ENCODE measurements at regions not wholly inside any gene's neighbourhood (a gene's known extent, or its start where the extent isn't known, plus 50 kb on each side); places are given as distances from the start of the nearest gene placed in this dataset.
"Not testable (repeated sequence)": the region's sequence is repeated elsewhere in the genome, so short reads cannot be mapped to it uniquely, and the experiment has no call there.

DNA sequence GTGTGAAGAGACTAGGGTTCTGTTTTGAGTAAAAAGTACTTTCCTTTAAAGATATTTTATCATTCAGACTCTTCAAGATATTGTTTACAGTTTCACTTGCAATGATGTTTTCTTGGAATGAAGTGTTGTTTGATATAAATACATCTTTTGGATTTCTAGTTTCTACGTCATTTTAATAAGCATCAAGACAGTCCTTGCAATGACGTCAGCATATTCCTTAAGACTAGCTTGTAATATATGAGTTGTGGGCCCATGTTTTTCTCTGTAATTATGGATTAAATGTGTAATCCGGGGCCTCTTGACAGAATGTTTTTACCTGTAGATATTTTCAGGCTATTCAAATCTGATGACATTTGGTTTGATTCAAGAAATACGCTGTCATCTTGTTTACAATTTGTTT is 66.1 kb downstream of the RBMX2 start:
- no peak for DNase-seq (ENCODE audit: low read depth)

DNA sequence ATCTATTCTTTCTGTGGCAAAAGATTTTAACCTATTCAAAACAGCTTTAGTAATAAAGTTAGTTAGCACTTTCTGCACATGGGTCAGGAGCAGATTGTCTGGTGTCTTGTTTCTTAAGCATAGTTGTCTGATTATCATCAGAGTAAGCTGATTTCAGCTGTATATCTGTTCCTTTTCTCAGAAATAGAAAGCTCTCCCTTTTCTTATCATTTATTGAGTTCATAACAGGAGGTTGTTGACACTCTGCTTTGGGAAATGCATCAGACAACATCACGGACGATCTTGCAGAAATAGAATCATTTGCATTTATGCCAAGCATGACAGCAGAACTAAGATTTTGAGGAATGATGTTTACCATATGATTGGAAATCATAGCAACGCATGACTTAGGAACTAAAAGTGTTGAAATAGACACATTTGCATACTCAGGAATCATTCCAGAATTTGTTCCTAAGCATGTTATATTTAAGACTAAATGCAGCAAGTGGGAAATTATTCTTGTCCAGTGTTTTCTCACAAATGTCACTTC is 66.7 kb downstream of the RBMX2 start:
- DNase-seq (ENCODE audit: low read depth), result peak; percentile 1

DNA sequence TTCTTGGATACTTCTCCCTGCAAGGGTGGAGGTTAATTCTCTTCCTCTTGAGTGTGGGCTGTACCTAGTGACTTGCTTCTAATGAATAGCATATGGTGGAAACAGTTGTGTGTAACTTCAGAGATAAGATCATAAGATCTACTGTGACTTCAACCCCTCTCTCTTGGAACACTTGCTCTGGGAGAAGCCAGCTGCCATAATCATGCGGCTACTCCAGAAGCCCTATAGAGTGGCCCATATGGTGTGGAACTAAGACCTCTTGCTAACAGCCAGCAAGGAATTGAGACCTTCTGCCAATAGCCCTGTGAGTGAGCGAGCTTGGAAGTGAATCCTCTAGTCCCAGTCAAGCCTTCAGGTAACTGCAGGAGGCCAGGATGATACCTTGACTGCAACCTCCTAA is 81.1 kb downstream of the RBMX2 start:
- no peak for DNase-seq (ENCODE audit: low read depth)

DNA sequence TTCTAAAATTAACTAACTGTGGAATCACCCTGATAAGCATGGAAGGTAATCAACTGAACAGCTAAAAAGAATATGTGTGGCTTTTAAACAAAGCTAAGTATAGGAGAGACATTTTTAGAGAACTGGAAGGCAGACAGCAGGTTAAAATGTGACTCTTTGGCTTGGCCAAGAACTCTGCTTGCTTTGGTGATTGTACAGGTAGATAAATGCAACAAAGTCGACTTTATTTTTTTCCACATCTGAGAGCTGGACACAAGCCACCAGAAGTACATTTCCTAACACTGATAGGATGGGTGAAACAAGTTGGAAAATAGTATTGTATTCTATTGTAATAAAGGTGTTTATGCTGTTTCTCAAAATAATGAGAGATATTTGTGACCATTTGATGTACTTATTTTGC is 84.1 kb downstream of the RBMX2 start:
- DNase-seq (ENCODE audit: low read depth), result no peak

DNA sequence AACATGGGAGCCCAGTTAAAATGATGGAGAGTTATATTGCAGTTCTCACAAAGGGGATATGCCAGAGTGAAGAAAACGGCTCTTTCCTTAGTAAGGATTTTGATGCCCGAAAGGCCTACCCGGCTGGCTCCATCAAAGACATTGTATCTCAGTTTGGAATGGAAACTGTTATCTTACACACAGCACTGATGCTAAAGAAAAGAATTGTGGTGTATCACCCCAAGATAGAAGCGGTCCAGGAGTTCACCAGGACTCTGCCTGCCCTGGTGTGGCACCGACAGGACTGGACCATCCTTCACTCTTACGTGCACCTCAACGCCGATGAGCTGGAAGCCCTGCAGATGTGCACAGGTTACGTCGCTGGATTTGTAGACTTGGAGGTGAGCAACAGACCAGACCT is 93.7 kb downstream of the RBMX2 start:
- DNase-seq (ENCODE audit: low read depth), result not testable (repeated sequence)

DNA sequence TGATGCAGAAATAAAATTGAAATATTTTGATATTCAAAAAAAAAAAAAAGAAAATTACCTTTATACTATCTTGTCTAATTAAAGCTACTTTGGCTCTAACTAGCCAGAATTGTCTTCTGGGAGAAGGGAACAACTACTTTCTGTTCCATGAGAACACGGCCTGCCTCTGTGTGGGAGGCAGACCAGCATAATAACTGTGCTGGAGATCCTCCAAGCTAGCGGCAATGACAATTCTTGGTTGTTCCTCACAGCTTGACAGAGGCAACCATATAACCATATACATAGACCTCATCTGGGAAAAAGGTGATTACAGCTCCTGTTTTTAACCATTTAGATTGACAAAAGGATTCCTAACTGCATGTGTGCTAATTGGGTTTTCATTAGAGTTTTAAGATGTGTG is 95.7 kb downstream of the RBMX2 start:
- DNase-seq (ENCODE audit: low read depth), result no peak

DNA sequence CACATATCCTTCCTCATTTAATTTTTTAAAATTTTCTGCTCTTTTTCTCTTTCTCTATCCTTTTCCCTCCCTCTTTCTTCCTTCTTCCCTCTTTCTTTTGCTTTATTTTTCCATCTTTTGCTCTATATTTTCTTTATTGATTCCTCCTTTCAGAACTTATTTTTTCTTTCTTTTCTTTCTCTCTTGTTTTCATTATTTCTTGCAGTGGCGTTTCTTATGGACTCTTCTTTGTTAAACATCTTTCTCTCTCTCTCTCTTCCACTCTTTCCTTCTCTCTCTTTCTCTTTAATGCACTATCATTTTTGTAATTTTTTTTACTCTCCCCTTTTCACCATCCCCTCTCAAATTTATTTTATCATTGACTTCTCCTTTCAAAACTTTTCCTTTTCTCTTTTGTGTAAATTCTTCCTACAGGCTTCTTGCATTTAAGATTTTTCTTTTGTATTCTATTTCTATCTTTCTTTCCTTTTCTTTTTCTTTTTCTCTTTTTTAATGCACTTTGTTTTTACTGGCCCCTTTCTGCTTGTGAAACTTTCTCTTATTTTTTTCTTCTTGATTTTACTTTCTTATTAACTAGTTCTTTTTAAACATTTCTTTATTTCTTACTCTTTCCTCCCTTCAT is 97.0 kb downstream of the RBMX2 start:
- no peak for DNase-seq (ENCODE audit: low read depth)

DNA sequence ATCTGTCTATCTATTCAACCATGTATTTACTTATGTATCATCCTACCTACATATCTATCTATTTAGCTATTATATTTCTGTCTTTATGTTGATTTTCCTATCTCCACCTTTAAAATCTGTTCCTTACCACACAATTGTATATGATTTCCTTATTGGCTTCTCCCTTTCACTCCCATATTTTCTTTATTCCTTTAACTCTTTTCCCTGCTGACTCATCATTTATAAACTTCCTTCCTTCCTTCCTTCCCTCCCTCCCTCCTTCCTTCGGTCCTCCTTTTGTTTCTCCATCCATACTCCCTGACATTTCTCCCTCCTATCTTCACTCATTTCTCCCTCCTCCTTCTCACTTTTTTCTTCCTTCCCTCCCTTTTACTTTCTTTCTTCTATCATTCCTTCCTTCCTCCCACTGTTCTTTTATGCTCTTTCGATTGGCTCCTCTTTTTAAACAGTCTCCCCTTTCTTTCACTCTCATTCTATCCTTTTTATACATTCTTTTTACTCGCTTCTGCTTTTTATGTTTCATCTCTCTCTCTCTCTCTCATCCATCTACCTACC is 100.3 kb downstream of the RBMX2 start:
- no peak for DNase-seq (ENCODE audit: low read depth)

DNA sequence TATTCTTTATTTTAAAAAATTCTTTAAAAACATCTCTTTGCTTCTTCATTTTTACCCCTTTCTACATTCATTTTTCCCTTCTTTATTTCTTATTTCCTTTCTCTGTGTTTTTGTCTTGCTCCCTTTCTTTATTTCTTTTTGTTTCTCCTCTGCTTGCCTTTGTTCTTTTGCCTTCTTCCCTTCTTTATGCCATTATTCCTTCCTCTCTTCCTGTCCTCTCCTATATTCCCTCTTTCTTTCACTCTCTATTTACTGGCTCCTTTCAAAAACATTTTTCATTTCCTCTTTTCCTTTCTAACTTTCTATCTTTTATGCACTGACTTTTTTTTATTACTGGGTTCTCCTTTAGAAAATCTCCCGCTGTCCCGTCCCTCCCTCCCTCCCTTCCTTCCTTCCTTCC is 102.2 kb downstream of the RBMX2 start:
- no peak for DNase-seq (ENCODE audit: low read depth)

DNA sequence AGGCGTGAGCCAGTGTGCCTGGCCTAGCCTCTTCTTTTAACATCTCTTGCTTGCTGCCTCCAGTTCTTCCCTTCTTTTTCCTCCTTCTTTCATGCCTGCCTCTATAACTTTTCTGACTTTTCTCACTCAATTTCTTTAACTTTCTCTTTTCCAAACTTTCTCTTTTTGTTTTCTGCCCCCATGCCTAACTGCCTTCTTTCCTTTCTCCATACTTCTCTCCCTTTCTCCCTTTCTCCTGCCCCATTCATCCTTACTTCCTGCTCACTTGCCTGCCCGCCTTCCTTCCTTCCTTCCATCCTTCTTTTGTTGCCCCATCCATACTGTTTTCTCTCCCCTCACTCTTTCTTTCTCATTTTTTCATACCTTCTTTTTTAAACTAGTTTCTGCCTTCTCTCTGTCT is 105.2 kb downstream of the RBMX2 start:
- DNase-seq (ENCODE audit: low read depth), result no peak

DNA sequence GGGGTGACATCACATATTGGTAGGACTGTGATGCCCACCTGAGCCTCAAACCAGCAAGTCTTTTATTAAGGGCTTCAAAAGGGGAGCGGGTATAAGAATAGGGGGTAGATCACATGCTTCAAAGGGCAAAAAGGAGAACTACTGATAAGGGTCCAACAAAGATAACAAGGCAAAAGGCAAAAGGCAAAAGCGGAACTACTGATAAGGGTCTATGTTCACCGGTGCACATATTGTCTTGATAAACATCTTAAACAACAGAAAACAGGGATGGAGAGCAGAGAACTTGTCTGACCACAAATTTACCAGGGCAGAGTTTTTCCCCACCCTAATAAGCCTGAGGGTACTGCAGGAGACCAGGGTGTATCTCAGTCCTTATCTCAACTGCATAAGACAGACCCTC is 110.7 kb downstream of the RBMX2 start:
- not testable (repeated sequence) for DNase-seq (ENCODE audit: low read depth)

DNA sequence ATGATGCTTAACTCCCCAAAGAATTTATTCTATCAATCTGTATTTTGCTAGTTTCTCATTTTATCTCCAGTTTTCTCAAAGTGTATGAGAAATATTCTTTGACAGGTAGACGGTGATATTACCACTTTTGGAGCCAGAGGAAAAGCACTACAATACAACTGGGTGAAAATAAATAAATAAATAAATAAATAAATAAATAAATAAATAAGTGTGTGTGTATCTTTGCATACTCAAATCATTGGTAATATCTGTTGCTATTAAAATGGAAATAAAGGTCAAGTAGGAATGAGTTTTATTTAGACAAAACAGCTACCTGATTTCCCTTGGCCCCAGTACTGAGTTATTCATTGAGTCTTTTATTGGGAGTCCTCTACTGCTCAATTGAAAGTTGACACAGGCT is 114.3 kb downstream of the RBMX2 start:
- no peak for DNase-seq (ENCODE audit: low read depth)

DNA sequence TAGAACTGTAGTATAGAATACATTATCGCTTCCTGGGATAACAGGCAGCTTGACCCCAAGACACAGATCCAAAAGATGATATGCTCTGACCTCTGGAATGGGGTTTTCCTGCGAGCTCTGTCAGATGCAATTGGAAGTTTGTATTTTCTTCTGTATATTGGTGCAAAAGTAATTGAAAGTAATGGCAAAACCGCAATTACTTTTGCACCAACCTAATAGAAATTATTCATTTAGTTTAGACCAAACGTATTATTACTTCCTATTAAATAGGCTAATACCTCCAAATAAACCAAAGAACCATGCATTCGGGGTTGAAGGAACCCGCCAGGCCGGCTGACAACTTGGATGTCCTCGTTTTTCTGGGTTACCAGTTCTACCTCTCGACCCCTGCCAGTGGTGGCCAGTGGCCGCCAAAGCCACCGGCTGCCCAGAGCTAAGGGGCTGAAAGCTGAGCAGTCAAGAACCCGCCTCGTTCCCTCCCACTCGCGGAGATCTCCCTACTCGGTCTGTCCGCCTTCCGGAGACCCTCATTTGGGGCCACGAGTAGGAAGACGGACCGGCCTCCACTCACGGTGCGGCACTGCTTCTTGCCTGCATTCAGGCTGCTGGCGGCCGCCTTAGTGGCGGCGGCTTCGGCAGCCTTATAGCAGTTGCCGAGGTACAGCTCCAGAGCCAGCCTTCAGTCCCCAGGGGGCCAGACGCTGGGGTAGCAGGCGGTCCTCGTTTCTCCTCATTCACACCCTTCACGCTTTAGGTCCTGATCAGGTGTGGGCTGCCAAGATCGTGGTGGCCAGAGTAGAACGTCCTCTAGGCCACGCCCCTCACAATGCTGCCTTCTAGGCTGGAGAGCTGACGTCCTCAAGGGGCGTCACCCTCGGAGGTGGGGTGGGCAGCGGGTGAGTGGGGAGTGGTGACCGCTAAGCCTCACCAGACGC is 121.9 kb downstream of the RBMX2 start:
- no peak for DNase-seq (ENCODE audit: low read depth)

DNA sequence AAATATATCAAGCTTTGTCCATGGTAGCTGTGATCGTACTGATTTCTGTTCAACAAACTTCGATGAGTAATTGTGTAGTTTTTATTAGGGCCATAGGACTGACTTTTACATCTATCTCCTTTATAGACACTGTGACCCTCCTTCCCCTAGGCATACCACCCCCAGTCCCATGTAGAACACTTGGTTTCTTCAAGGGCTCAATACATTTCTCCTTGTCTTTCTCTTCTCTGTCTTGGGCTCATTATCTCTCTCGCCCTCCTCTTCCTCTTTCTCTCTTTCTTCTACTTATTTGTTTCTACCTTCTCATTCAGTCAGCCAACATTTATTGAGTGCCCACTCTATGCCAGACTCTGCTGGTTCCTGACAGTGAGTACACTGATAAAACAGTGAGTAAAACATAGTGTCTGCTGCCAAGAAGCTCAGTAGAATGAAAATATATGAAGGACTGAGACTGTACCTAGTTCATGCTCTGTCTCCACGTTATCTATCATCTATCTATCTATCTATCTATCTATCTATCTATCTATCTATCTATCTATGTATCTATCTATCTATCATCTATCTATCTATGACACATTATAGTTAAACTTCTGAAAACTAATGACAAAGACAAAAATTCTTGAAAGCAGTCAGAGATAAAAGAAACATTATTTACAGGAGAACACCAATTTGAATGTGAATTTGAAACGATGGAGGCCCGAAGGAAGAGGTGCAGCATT is 122.8 kb downstream of the RBMX2 start:
- no peak for DNase-seq (ENCODE audit: low read depth)

DNA sequence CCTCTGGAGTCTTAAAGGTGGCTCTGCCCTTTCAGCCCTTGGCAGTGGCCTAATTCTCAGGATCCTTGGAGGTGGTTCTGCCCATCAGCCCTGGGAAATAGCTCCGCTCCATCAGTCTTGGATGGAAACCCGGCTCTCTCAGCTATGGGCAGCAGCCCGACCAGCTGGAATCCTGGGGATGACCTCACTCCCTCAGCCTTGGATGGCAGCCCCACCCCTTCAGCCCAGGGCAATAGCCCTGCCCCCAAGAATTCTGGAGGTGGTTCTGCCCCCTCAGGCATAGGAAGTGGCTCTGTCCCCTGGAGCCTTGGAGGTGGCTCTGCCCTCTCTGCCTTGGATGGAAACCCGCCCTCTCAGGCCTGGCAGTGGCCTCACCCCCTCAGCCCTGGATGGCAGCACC is 127.7 kb downstream of the RBMX2 start:
- DNase-seq (ENCODE audit: low read depth), result no peak

DNA sequence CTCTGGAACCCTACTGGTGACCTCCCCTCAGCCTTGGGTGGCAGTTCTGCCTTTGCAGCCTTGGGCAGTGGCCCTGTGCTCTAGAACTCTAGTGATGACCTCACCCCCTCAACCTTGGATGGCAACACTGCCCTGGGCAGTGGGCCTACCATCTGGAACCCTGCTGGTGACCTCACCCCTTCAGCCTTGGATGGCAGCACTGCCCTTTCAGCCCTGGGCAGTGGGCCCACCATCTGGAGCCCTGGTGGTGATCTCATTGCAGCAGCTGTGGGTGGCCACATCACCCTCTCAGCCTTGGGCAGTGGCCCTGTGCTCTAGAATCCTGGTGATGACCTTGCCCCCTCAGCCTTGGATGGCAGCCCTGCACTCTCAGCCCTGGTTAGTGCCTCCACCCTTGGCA is 129.3 kb downstream of the RBMX2 start:
- peak; percentile 0 for DNase-seq (ENCODE audit: low read depth)

DNA sequence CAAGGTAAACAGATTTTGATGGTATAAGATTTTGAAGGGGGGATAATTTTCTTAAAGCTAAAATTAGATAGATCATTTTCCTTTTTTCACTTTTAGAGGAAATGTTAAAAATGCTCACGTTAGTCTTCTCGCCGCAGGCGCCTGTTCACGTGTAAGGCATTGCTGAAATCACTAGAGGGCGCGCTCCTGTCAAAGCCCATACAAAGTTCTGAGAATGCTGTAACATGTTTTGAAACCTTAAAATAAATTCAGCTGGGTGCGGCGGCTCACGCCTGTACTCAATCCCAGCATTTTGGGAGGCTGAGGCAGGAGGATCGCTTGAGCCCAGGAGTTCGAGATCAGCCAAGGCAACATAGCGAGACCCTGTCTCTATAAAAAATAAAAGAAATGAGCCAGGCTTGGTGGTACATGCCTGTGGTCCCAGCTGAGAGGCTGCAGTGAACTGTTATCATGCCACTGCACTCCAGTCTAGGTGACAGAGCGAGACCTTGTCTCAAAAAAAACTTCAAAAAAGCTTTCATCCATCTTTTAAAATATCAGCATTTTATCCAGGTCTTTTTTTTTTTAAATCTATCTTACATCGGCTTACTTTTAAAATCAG is 138.0 kb downstream of the RBMX2 start:
- peak; percentile 42 for DNase-seq (ENCODE audit: low read depth)

DNA sequence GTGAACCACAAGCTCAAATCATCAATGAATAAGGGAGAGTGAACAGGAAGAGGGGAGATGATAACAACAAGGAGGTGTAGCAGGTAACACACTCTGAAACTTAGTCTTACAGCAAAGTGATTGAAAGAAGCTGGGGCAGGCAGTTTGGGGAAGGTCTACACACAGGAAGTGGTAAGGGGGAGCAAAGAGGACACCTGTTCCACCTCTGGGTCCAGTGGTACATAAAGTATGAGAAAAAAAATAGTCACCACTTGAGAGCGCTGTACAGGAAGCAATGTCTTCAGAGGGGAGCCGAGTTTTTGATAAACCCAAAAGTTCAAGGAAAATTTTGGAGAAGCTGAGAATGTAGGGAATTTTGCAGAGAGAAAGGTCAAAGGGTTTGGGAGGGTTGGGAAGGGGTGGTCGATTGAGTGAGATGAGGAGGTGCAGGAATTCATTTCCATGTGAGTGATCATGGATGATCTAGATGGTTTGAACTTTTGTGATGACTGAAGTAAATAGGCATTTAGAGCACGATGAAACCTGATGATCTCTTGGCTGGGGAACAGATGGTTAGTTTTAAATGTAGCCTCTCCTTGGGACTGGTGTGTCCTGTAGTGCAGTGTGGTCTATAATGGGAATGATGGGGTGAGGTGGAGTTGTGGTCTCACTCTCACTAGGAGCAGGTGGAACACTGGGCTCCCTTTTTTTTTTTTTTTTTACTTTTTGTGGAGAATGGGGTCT is 142.0 kb downstream of the RBMX2 start:
- no peak for DNase-seq (ENCODE audit: low read depth)

DNA sequence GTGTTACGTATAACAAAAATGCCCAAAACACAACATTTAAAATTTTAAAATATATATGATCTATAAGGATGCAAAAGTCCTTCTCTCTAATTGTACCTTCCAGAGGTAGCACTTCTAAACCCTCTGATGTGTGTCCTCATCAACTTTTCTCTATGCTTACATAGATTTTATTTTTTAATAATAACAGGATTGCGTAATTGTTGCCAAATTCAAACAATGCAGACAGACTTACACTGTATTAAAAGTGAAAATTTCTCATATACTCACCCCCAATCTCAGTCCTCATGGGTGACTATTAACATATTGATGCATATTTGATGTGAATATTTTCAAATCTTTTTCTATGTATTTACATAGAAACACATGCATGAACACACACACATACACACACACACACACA is 144.0 kb downstream of the RBMX2 start:
- no peak for DNase-seq (ENCODE audit: low read depth)

DNA sequence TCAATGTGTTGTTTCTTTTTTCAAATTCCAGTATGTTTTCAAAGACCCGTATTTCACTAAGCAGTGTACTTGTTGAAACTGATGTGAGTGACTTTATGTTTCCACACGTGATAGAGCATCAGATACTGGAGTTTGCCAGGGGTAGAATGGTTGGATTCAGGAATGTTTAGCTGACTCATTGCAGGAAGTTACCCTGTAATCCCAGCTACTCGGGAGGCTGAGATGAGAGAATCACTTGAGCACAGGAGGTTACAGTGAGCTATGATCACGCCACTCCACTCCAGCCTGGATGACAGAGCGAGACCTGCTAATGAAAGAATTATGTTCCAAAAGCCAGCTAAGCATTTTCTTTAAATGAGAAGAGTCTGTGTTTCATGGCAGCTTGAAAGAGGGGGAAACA is 147.6 kb downstream of the RBMX2 start:
- DNase-seq (ENCODE audit: low read depth), result peak; percentile 2

DNA sequence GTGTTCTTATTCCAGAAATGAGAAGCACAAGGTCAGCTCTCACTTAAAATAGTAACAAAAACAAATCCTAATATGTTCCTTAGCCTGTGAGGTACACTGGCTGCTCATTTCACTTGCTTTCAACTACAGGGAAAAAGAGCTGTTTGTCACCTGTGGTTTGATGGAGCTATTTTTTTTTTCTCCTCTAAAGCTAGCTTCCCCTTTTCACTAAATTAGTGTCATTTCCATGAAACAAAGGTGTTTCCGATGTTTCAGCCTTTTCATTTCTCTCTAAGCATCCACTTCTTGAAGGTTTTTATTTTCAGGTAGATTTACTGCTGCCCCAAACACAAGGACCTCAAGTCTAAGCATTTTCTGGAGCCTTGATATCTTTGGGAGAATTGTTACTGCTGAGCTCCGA is 148.6 kb downstream of the RBMX2 start:
- DNase-seq (ENCODE audit: low read depth), result no peak

All from fibroblast of gingiva (primary cell).